ENCODE measurements at regions not wholly inside any gene's neighbourhood (a gene's known extent, or its start where the extent isn't known, plus 50 kb on each side); places are given as distances from the start of the nearest gene placed in this dataset.
A peak's percentile ranks its signal among the peaks of the same experiment; 100 is the strongest.

DNA sequence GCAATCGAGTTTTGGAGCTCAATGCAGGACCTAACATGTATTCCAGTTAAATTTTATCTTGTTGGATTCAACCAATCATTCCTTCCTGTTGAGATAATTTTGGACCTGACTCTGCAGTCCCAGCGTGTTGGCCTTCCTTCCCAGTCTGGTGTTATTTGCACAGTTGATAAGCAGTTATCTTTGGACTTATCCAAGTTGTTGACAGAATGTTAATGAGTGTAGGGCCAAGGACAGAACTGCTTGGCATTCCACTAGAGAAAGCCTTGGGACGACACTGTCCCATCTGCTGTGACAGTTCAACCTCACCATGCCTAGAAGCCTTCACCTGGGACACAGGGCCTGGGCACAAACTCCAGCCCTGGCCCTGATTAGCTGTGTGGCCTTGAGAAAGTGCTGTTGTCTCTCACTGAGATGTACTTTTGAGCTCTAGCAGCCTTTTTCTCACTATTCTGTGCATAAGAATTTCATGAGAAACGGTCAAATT, 104.1 kb upstream of the SLC25A33 start (continued):
- TF ChIP-seq, protein P1, sequence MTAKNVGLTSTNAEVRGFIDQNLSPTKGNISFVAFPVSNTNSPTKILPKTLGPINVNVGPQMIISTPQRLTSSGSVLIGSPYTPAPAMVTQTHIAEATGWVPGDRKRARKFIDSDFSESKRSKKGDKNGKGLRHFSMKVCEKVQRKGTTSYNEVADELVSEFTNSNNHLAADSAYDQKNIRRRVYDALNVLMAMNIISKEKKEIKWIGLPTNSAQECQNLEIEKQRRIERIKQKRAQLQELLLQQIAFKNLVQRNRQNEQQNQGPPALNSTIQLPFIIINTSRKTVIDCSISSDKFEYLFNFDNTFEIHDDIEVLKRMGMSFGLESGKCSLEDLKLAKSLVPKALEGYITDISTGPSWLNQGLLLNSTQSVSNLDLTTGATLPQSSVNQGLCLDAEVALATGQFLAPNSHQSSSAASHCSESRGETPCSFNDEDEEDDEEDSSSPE (CRISPR knock-in tag; IDR thresholded peaks at IDR 0.05), result peak; percentile 32; the same call in 1 of the 2 replicates
- TF ChIP-seq NFKBIZ (CRISPR knock-in tag; IDR thresholded peaks at IDR 0.05) (peak; percentile 77; the same call in 1 of the 2 replicates), ELF4 (CRISPR knock-in tag; IDR thresholded peaks at IDR 0.05; ENCODE audit: borderline replicate concordance) (no peak), ZNF460 (CRISPR knock-in tag; IDR thresholded peaks at IDR 0.05; ENCODE audit: borderline replicate concordance) (no peak), ZSCAN12 (CRISPR knock-in tag; IDR thresholded peaks at IDR 0.05) (no peak), TBP (CRISPR knock-in tag; IDR thresholded peaks at IDR 0.05) (no peak), ZBTB3 (CRISPR knock-in tag; IDR thresholded peaks at IDR 0.05; ENCODE audit: borderline replicate concordance, low read depth) (no peak), MAF1 (CRISPR knock-in tag; IDR thresholded peaks at IDR 0.05; ENCODE audit: borderline replicate concordance) (no peak), SETDB1 (CRISPR knock-in tag; IDR thresholded peaks at IDR 0.05; ENCODE audit: borderline replicate concordance) (no peak), ZNF17 (CRISPR knock-in tag; IDR thresholded peaks at IDR 0.05) (no peak), BORCS8-MEF2B (CRISPR knock-in tag; IDR thresholded peaks at IDR 0.05) (no peak), ZNF570 (CRISPR knock-in tag; IDR thresholded peaks at IDR 0.05; ENCODE audit: borderline replicate concordance) (no peak), ZNF12 (CRISPR knock-in tag; IDR thresholded peaks at IDR 0.05) (peak; percentile 56), KMT2B (CRISPR knock-in tag; IDR thresholded peaks at IDR 0.05) (no peak), MYNN (CRISPR knock-in tag; IDR thresholded peaks at IDR 0.05; ENCODE audit: low read depth) (no peak), PTBP1 (IDR thresholded peaks at IDR 0.05; ENCODE audit: low read depth, low read length, poor library complexity, severe bottlenecking) (no peak), IKZF4 (CRISPR knock-in tag; IDR thresholded peaks at IDR 0.05; ENCODE audit: borderline replicate concordance, low read depth, not compliant biosample characterization) (no peak), ONECUT2 (CRISPR knock-in tag; IDR thresholded peaks at IDR 0.05) (no peak), SRSF1 (optimal IDR thresholded peaks at IDR 0.05; ENCODE audit: low read depth, low read length) (no peak), FOSL1 (CRISPR knock-in tag; IDR thresholded peaks at IDR 0.05; ENCODE audit: borderline replicate concordance) (peak; percentile 23; the same call in 1 of the 2 replicates), PPARG (CRISPR knock-in tag; conservative IDR thresholded peaks at IDR 0.05) (peak; percentile 87), ZNF430 (CRISPR knock-in tag; IDR thresholded peaks at IDR 0.05) (no peak), SYNCRIP (IDR thresholded peaks at IDR 0.05; ENCODE audit: insufficient read depth, low read depth, low read length) (no peak), AHR (CRISPR knock-in tag; IDR thresholded peaks at IDR 0.05) (no peak), ZNF879 (CRISPR knock-in tag; IDR thresholded peaks at IDR 0.05) (no peak), ZNF10 (CRISPR knock-in tag; IDR thresholded peaks at IDR 0.05; ENCODE audit: borderline replicate concordance, low read depth) (no peak), ZFYVE20 (CRISPR knock-in tag; IDR thresholded peaks at IDR 0.05; ENCODE audit: borderline replicate concordance, low read depth) (no peak), MTA1 (CRISPR knock-in tag; IDR thresholded peaks at IDR 0.05; ENCODE audit: borderline replicate concordance) (peak; percentile 81)
- TF ChIP-seq, protein P2, sequence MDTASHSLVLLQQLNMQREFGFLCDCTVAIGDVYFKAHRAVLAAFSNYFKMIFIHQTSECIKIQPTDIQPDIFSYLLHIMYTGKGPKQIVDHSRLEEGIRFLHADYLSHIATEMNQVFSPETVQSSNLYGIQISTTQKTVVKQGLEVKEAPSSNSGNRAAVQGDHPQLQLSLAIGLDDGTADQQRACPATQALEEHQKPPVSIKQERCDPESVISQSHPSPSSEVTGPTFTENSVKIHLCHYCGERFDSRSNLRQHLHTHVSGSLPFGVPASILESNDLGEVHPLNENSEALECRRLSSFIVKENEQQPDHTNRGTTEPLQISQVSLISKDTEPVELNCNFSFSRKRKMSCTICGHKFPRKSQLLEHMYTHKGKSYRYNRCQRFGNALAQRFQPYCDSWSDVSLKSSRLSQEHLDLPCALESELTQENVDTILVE (CRISPR knock-in tag; IDR thresholded peaks at IDR 0.05), result no peak; the same call in 1 of the 2 replicates
- TF ChIP-seq, protein P3, sequence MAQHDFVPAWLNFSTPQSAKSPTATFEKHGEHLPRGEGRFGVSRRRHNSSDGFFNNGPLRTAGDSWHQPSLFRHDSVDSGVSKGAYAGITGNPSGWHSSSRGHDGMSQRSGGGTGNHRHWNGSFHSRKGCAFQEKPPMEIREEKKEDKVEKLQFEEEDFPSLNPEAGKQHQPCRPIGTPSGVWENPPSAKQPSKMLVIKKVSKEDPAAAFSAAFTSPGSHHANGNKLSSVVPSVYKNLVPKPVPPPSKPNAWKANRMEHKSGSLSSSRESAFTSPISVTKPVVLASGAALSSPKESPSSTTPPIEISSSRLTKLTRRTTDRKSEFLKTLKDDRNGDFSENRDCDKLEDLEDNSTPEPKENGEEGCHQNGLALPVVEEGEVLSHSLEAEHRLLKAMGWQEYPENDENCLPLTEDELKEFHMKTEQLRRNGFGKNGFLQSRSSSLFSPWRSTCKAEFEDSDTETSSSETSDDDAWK (CRISPR knock-in tag; IDR thresholded peaks at IDR 0.05), result no peak
